ENCODE measurements at regions not wholly inside any gene's neighbourhood (a gene's known extent, or its start where the extent isn't known, plus 50 kb on each side); places are given as distances from the start of the nearest gene placed in this dataset.

DNA sequence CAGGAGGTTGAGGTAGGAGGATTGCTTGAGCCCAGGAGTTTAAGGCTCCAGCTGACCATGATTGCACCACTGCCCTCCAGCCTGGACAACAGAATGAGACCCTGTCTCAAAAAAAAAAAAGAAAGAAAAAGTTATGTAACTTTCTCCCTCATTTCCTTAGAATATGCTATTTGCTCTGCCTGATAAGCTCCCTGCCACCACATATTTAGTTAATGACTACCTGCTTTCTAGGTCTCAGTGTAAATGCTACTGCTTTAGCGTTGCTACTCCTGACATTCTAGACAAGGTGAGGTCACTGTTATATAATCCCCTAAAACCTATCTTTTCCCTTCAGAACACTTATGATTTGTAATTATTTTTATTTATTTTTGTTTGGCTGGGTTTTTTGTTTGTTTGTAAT, 86.3 kb upstream of the AMN1 start:
- no peak overlapping the region for H3K14ac ChIP-seq (ENCODE audit: insufficient read depth, low read length)
- no peaks in the 10 kb centered on the region for H3K79me2 ChIP-seq (ENCODE audit: insufficient read depth, low read length)
- H3K79me1 ChIP-seq (ENCODE audit: insufficient read depth, low read depth, low read length, poor library complexity, severe bottlenecking) = no peaks in the 10 kb centered on the region
- H2BK15ac ChIP-seq (ENCODE audit: low read depth, low read length) = no peak overlapping the region
- H2BK5ac ChIP-seq (ENCODE audit: insufficient read length, low read length) = no peak overlapping the region
- no peaks in the 10 kb centered on the region for H3K9me3 ChIP-seq (ENCODE audit: control insufficient read depth, low read depth, low read length)
- H4K91ac ChIP-seq (ENCODE audit: insufficient read length, low read depth, low read length) = no peak overlapping the region
- no peaks in the 10 kb centered on the region for H3K4me1 ChIP-seq (ENCODE audit: insufficient read depth, low read length)
- H3K23ac ChIP-seq (ENCODE audit: insufficient read length, low read depth, low read length) = no peak overlapping the region
- no peak overlapping the region for H2BK20ac ChIP-seq (ENCODE audit: low read depth, low read length, poor library complexity, severe bottlenecking)
- H3K56ac ChIP-seq (ENCODE audit: insufficient read length, low read depth, low read length) = no peak overlapping the region
- Mint-ChIP-seq H3K27me3 (ENCODE audit: low read depth) (no peaks in the 10 kb centered on the region), H3K9me3 (no peaks in the 10 kb centered on the region), H3K27ac (no peak overlapping the region), H3K36me3 (ENCODE audit: insufficient read depth in 1 of 3, low read depth in 3 of 3) (no peaks in the 10 kb centered on the region), H3K4me1 (peaks cover 7% of the 10 kb centered on the region in 2 experiments), H3K4me3 (no peak overlapping the region)
- no peak overlapping the region for H3K4me2 ChIP-seq (ENCODE audit: insufficient read depth, insufficient read length, low read length)
- H3K9ac ChIP-seq (ENCODE audit: extremely low read depth, insufficient read length, low read length) = no peak overlapping the region
- no peak overlapping the region for H3K4ac ChIP-seq (ENCODE audit: low read depth, low read length)
- H3K27ac ChIP-seq (ENCODE audit: insufficient read length, low read depth, low read length) = no peak overlapping the region
- no peak for DNase-seq
- no peaks in the 10 kb centered on the region for H3K23me2 ChIP-seq (ENCODE audit: insufficient read length, low read depth, low read length, poor library complexity, severe bottlenecking)
- no peak overlapping the region for H2BK12ac ChIP-seq (ENCODE audit: insufficient read length, low read depth, low read length)
- H2AFZ ChIP-seq (ENCODE audit: low read length) = no peak overlapping the region
- no peaks in the 10 kb centered on the region for H4K20me1 ChIP-seq (ENCODE audit: control insufficient read depth, insufficient read depth, insufficient read length)
- H4K8ac ChIP-seq (replicated peaks; ENCODE audit: insufficient read length, low read depth, low read length) = no peak overlapping the region
- H4K5ac ChIP-seq (ENCODE audit: insufficient read length, low read depth, low read length) = no peak overlapping the region
- TF ChIP-seq, protein P1, sequence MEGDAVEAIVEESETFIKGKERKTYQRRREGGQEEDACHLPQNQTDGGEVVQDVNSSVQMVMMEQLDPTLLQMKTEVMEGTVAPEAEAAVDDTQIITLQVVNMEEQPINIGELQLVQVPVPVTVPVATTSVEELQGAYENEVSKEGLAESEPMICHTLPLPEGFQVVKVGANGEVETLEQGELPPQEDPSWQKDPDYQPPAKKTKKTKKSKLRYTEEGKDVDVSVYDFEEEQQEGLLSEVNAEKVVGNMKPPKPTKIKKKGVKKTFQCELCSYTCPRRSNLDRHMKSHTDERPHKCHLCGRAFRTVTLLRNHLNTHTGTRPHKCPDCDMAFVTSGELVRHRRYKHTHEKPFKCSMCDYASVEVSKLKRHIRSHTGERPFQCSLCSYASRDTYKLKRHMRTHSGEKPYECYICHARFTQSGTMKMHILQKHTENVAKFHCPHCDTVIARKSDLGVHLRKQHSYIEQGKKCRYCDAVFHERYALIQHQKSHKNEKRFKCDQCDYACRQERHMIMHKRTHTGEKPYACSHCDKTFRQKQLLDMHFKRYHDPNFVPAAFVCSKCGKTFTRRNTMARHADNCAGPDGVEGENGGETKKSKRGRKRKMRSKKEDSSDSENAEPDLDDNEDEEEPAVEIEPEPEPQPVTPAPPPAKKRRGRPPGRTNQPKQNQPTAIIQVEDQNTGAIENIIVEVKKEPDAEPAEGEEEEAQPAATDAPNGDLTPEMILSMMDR (conservative IDR thresholded peaks at IDR 0.05) = no peak
- H2BK120ac ChIP-seq (ENCODE audit: low read depth, low read length, poor library complexity, severe bottlenecking) = no peak overlapping the region
- no peak overlapping the region for H3K18ac ChIP-seq (ENCODE audit: insufficient read length, low read depth, low read length)
- H3T11ph ChIP-seq (ENCODE audit: low read length) = no peak overlapping the region
- no peak overlapping the region for H2AK5ac ChIP-seq (ENCODE audit: insufficient read length, low read length)
- H3K27me3 ChIP-seq (ENCODE audit: insufficient read depth, low read length) = no peaks in the 10 kb centered on the region
- WGBS (ENCODE audit: extremely low coverage, insufficient read length, low lambda C conversion rate) = no CpG with 5 or more reads among the region's 1 CpG
